ENCODE measurements at regions not wholly inside any gene's neighbourhood (a gene's known extent, or its start where the extent isn't known, plus 50 kb on each side); places are given as distances from the start of the nearest gene placed in this dataset.

DNA sequence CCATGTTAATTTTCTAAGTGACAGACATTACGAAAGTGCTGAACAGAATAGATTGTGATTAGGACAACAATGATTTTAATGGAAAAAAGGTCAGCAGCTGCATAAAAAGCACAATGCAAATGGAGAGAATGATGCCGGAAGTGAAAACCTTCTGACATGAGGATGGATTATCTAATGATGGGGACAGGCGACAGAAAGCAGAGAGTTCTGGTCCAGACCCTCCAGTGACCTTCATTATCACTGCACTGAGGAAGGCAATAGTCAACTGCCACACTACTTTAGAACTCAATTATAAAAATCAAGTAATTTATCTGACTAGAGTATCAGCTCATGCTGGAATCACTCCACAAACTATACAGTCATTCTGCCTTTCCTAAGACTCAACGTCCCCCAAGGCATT, 746.1 kb upstream of the EPHA5 start:
- TF ChIP-seq NFIC (IDR thresholded peaks at IDR 0.05; ENCODE audit: borderline replicate concordance) (no peak), EP300 (IDR thresholded peaks at IDR 0.05; ENCODE audit: borderline replicate concordance in 1 of 2, low read depth in 1 of 2, low read length in 1 of 2) (no peak)

All from SK-N-SH (cell line).